ENCODE measurements at regions not wholly inside any gene's neighbourhood (a gene's known extent, or its start where the extent isn't known, plus 50 kb on each side); places are given as distances from the start of the nearest gene placed in this dataset.

- H3K36me3 ChIP-seq (ENCODE audit: control insufficient read depth in 1 of 2, insufficient read depth in 2 of 2, low read length in 2 of 2) = no peaks in the 10 kb centered on the region
- H3K9ac ChIP-seq (ENCODE audit: low read length) = no peak overlapping the region
- H3K79me2 ChIP-seq (ENCODE audit: insufficient read depth, low read length) = no peaks in the 10 kb centered on the region
- no peak overlapping the region for H2AFZ ChIP-seq (ENCODE audit: low read depth, low read length, poor library complexity, severe bottlenecking)
- TF ChIP-seq ELF1 (IDR thresholded peaks at IDR 0.05; ENCODE audit: borderline replicate concordance, low read depth) = no peak
- TF ChIP-seq EZH2phosphoT487 (IDR thresholded peaks at IDR 0.05; ENCODE audit: borderline replicate concordance) = no peak
- TF ChIP-seq TCF7L2 (IDR thresholded peaks at IDR 0.05; ENCODE audit: borderline replicate concordance, extremely low read depth, insufficient read depth, insufficient read length) = no peak
- no peak for TF ChIP-seq ZBTB33 (IDR thresholded peaks at IDR 0.05; ENCODE audit: extremely low read depth, insufficient replicate concordance, low read length)
- no peak for TF ChIP-seq CBX3 (IDR thresholded peaks at IDR 0.05; ENCODE audit: low read depth)
- TF ChIP-seq SP1 (IDR thresholded peaks at IDR 0.05; ENCODE audit: low read depth) = no peak
- TF ChIP-seq ZNF274 (IDR thresholded peaks at IDR 0.05; ENCODE audit: low read depth, low read length) = no peak
- no peak for TF ChIP-seq YY1 (IDR thresholded peaks at IDR 0.05; ENCODE audit: extremely low read depth, insufficient replicate concordance, low read depth, low read length)
- no peak for TF ChIP-seq POLR2AphosphoS5 (IDR thresholded peaks at IDR 0.05; ENCODE audit: low read depth, low read length)
- no peak for TF ChIP-seq EGR1 (IDR thresholded peaks at IDR 0.05; ENCODE audit: low read depth)
- no peak for TF ChIP-seq MAX (IDR thresholded peaks at IDR 0.05)
- TF ChIP-seq RAD21 (IDR thresholded peaks at IDR 0.05; ENCODE audit: low read depth) = no peak
- no peak for TF ChIP-seq REST (IDR thresholded peaks at IDR 0.05; ENCODE audit: low read depth)
- no peak for TF ChIP-seq ATF3 (IDR thresholded peaks at IDR 0.05)
- no peak for TF ChIP-seq CTCF (IDR thresholded peaks at IDR 0.05 in 2 of 3, conservative IDR thresholded peaks at IDR 0.05 in 1 of 3; ENCODE audit: borderline replicate concordance in 1 of 3, insufficient read depth in 1 of 3, low read depth in 2 of 3, low read length in 2 of 3)
- TF ChIP-seq ZFX (IDR thresholded peaks at IDR 0.05) = no peak
- TF ChIP-seq SRF (IDR thresholded peaks at IDR 0.05; ENCODE audit: low read depth) = no peak
- ChIA-PET CTCF (no interaction called here), POLR2A (no interaction called here), RAD21 (ENCODE audit: low non-redundant PET in 1 of 2, low total read pairs in 2 of 2, uncharacterized antibody in 2 of 2, unreplicated experiment in 2 of 2) (no interaction called here)
- no peaks in the 10 kb centered on the region for H4K20me1 ChIP-seq (ENCODE audit: insufficient read depth)
- no peak overlapping the region for H3K4me2 ChIP-seq (ENCODE audit: low read length)
- BruUV-seq (replicated peaks) = no TSS peak
- no peak overlapping the region for H3K4me3 ChIP-seq (replicated peaks in 1 of 2; ENCODE audit: low read depth in 1 of 2, low read length in 2 of 2)
- intact Hi-C loops (cut with micrococcal nuclease) = no loop called here
- no peaks in the 10 kb centered on the region for H3K9me2 ChIP-seq (ENCODE audit: insufficient read depth)
- ATAC-seq (no peak), DNase-seq (ENCODE audit: low read depth, low spot score) (no peak)
- H3K4me1 ChIP-seq (ENCODE audit: control insufficient read depth in 1 of 2, insufficient read depth in 2 of 2, low read length in 2 of 2) = no peaks in the 10 kb centered on the region
- H3K9me3 ChIP-seq (ENCODE audit: control insufficient read depth in 1 of 2, insufficient read depth in 1 of 2, low read depth in 1 of 2, low read length in 2 of 2) = no peaks in the 10 kb centered on the region
- H3K27me3 ChIP-seq (ENCODE audit: insufficient read depth, low read length) = no peaks in the 10 kb centered on the region
- no peak overlapping the region for H3K27ac ChIP-seq (ENCODE audit: low read depth, low read length)
These were observed 390.1 kb downstream of the IRS2 start for GRCh38 chr13:109396266-109396665.

Data from HCT116 (cell line).